Muscle of arm (tissue), 1 donor: ENCODE measurements at regions not wholly inside any gene's neighbourhood (a gene's known extent, or its start where the extent isn't known, plus 50 kb on each side); places are given as distances from the start of the nearest gene placed in this dataset.

Experiments used
- DNase-seq: peaks from one replicate; pipeline ENCODE4 v3.0.0-alpha.2; 2013

DNA sequence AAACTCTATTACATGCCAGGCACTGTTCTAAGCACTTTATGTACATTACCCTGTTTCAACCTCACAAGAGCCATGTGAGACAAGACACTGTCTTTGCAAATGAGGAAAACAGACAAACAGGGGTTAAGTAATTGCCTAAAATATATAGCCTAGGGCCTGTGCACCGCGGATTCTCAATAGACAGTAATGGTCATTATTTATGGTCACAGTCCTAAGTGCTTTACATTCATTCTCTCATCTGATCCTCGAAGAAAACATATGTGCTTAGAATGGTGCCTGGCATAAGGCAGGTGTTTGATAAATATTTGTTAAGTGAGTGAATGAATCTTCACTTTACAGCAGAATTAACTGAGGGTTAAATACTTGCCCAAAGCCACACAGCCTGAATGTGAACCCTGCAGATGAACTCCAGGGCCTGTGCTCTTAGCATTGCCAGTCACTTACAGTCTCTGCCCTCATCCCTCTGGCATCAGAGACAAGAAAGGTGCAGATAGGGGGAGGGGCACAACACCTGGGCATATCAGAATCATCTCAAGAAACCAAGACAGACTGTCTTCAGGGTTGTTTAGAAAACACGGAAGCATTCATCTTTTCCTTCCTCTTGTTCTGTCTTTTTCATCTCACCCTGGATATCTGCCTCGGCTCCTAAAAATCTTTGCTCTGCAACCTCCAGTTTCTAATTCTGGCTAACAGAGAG is 92.8 kb upstream of the SASH1 start:
- no peak for DNase-seq

GRCh38 chr6:148250975-148251685 is 91.5 kb upstream of the SASH1 start:
- DNase-seq = peak; percentile 50

GRCh38 chr6:148251891-148252290 is 90.7 kb upstream of the SASH1 start:
- no peak for DNase-seq

DNA sequence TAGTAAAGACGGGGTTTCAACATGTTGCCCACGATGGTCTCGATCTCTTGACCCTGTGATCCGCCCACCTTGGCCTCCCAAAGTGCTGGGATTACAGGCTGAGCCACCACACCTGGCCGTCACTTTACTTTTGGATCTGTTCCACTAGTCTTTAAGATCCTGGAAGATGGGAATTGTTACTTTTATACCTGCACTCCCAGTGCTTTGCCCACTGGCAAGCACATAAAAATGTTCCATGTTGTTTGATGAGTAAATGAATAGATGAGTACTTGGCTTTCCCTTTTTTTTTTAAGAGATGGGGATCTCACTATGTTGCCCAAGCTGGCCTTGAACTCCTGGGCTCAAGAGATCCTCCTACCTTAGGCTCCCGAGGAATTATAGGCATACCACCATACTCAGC is 84.8 kb upstream of the SASH1 start:
- no peak for DNase-seq

- DNase-seq = no peak
Measured at GRCh38 chr6:148258868-148259267, 83.8 kb upstream of the SASH1 start.

GRCh38 chr6:148261470-148261869 is 81.2 kb upstream of the SASH1 start:
- DNase-seq = no peak

GRCh38 chr6:148263010-148263409 is 79.6 kb upstream of the SASH1 start:
- DNase-seq = no peak

DNA sequence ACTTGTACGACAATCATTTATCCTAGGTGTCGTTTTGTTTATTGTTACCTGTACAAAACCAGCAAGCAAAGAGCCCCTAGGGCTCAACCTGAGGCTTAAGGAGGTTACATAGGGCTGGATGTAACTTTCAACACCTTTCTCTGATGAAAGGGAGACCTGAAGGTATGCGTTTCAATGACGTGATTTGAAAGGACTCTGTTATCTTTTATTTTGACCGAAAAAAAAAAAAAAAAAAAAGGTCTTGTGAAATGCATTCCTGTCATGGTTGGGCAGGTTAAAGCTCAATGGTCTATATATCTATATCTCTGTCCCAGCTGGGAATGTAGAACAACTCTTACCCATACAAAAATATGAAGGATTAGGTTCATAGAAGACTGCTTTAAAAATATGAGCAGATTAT is 78.7 kb upstream of the SASH1 start:
- no peak for DNase-seq

- DNase-seq = no peak
Measured at GRCh38 chr6:148265054-148265453, 77.6 kb upstream of the SASH1 start.

GRCh38 chr6:148269386-148269785 is 73.3 kb upstream of the SASH1 start:
- DNase-seq = no peak

GRCh38 chr6:148271711-148272439 is 70.8 kb upstream of the SASH1 start:
- peak; percentile 89 for DNase-seq

DNA sequence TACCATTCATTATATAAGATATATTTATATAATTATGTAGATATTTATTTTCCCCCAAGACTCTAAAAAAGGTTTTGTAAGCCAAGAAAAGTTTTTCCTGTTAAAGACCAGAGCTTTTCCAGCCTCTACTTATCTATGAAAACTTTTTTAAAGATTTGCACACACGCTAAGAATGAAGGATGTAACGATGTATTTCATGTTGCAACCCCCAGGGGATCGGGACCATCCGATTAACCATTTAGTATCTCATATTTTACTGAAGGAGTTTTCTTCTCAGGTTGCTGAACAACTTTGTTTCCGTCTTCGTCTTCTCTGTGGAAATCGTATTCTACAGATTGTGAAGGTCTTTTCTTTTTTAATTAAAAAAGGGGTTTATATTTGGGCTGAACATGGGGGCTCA is 70.0 kb upstream of the SASH1 start:
- peak; percentile 31 for DNase-seq

DNA sequence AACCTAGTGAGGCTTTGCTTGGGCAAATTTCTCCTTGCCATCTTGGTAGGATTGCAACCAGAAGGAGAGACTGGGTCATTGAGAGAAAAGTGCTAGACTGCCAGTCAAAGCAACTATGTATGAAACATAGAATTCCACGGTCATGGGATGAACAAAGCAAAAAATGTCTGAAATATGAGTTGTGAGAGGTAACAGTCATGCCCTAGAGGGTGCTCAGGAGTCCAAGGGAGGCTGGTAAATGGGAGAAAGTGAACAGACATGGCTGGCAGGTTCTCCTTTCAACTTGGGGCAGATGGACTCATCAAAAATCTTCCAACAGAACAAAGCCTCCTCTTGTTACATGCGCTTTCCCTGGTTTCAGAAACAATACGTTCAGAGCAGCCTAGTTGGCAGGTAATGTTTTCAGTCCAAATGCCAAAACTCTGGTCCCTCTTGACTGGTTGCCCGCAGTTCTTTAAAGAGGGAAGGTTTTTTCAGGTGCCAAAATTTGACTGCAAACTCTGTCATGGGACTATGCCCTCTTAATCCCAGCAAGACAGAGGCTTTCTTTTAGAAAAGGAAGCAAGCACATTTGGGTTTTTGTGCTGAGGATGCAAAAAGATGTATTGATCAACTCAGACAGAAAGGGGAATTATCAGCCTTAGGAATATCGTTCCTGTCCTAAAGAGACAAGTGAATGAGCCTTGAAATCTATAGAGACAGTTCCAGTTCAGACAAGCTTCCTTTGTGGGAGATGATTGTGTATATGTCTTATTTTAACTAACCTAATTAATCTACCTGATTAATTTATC is 68.5 kb upstream of the SASH1 start:
- no peak for DNase-seq

GRCh38 chr6:148274809-148275208 is 67.8 kb upstream of the SASH1 start:
- no peak for DNase-seq

- DNase-seq = no peak
Measured at GRCh38 chr6:148285205-148285604, 57.4 kb upstream of the SASH1 start.

- DNase-seq = no peak
Measured at GRCh38 chr6:148286563-148286962, 56.1 kb upstream of the SASH1 start.

DNA sequence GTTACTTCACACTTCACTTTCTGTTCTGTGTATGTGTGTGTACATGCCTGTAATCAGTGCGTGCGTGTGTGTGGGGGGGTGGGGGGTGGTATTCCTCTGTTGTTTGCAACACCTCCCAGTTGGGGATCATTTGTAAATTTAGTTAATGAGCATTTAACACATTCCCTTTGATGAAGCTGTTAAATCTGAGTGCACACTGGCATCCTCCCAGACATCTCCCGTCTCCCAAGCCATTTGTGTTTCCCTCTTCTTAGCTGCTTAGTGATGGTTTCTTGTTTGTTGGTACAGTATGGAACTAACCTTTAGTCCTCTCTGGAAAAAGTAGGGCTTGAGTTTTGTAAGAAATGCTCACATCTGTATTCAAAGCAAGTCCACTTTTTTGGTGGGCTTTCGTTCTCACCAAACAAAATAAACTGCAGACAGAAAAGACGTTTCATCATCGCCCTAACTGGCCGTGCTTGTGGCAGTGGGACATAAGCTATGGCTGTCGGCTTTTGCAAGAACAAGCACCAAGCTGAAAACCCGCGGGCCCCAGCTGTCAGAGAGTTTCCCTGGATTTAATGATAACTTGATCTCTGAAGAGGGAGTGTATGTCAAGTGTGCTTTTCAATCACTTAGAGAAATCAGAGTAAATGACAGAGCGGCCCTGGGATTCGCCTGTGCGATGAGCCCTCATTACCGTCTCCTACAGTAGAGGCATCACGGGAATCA is 54.9 kb upstream of the SASH1 start:
- DNase-seq = no peak

- no peak for DNase-seq
Measured at GRCh38 chr6:148288541-148288940, 54.1 kb upstream of the SASH1 start.

DNA sequence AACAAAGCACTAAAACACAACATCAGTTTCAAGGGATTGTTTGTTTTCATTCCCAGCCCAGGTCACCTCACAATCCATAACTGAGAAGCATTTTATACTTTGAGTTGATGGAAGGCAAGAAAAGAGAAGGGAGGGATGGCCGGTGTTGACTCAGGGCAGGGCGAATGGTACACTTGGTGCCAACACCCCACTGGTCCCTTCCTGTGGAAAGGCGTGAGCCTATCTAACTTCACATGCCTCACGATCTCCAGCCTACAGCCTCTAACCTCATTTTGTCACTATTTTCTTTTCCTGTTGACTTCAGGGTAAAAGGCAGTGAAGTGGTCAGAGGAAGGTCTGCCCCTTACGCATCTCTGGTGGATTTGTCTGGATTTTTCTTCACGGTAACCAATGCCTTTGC is 53.5 kb upstream of the SASH1 start:
- DNase-seq = no peak

DNA sequence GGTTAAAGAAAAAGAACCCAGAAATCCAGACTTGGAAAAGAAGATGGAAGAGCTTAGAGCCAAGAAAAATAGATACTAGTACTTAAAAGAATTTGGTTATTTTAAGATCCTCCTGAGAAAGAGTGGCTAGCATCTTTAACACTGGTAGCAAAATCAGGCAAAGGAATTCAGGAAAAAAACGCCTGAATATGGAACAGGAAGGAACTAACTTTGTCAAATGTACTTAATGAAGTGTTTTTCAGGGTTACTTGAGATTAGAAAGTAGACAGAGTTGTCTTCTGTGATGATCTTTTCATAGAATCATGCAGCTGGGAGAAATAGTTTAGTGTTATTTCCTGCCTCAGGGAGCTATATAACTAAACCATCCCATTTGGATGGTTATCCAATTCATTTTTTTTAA is 50.8 kb upstream of the SASH1 start:
- no peak for DNase-seq
